ENCODE measurements at regions not wholly inside any gene's neighbourhood (a gene's known extent, or its start where the extent isn't known, plus 50 kb on each side); places are given as distances from the start of the nearest gene placed in this dataset.

GRCh38 chr2:145824384-145824783 lies 1304.5 kb upstream of the ZEB2 start:
- H3K36me3 ChIP-seq (ENCODE audit: insufficient read depth, low read length): no peaks in the 10 kb centered on the region
- Mint-ChIP-seq H3K36me3 (ENCODE audit: low read depth, unreplicated experiment) (no peaks in the 10 kb centered on the region), H3K27ac (ENCODE audit: unreplicated experiment) (no peak overlapping the region), H3K27me3 (ENCODE audit: low read depth, unreplicated experiment) (no peaks in the 10 kb centered on the region), H3K9me3 (ENCODE audit: unreplicated experiment) (no peaks in the 10 kb centered on the region), H3K4me3 (ENCODE audit: unreplicated experiment) (no peak overlapping the region), H3K4me1 (ENCODE audit: low read depth, unreplicated experiment) (peaks cover 6% of the 10 kb centered on the region)
- H3K4me3 ChIP-seq (ENCODE audit: insufficient read depth, low read depth, low read length): no peak overlapping the region
- H3K79me2 ChIP-seq (ENCODE audit: insufficient read depth, low read length): no peaks in the 10 kb centered on the region
- no peak overlapping the region for H3K4me2 ChIP-seq (ENCODE audit: low read length)
- FAIRE-seq: no peak
- no peak overlapping the region for H3K27ac ChIP-seq (ENCODE audit: low read depth, low read length)
- H3K27me3 ChIP-seq (ENCODE audit: insufficient read depth, low read length): no peaks in the 10 kb centered on the region
- TF ChIP-seq EZH2 (IDR thresholded peaks at IDR 0.05; ENCODE audit: insufficient read depth, low read length): no peak
- no peak for TF ChIP-seq CTCF (IDR thresholded peaks at IDR 0.05; ENCODE audit: insufficient read depth, low read depth, low read length)
- H3K9ac ChIP-seq (ENCODE audit: low read length): no peak overlapping the region
- H2AFZ ChIP-seq (ENCODE audit: low read depth, low read length): no peak overlapping the region
- no peak for DNase-seq (ENCODE audit: low read depth)
- H3K4me1 ChIP-seq (ENCODE audit: insufficient read depth, low read length): no peaks in the 10 kb centered on the region
- H3K9me3 ChIP-seq (ENCODE audit: insufficient read depth, low read depth, low read length): no peaks in the 10 kb centered on the region
- H4K20me1 ChIP-seq (ENCODE audit: insufficient read depth, low read length): no peaks in the 10 kb centered on the region

- Mint-ChIP-seq H3K27ac (ENCODE audit: unreplicated experiment) (no peak overlapping the region), H3K36me3 (ENCODE audit: low read depth, unreplicated experiment) (no peaks in the 10 kb centered on the region), H3K4me3 (ENCODE audit: unreplicated experiment) (no peak overlapping the region), H3K27me3 (ENCODE audit: low read depth, unreplicated experiment) (no peaks in the 10 kb centered on the region), H3K9me3 (ENCODE audit: unreplicated experiment) (no peaks in the 10 kb centered on the region), H3K4me1 (ENCODE audit: low read depth, unreplicated experiment) (peaks cover 6% of the 10 kb centered on the region)
- Histone ChIP-seq H3K79me2 (ENCODE audit: insufficient read depth, low read length) (no peaks in the 10 kb centered on the region), H3K9me3 (ENCODE audit: insufficient read depth, low read depth, low read length) (no peaks in the 10 kb centered on the region), H2AFZ (ENCODE audit: low read depth, low read length) (no peak overlapping the region), H3K9ac (ENCODE audit: low read length) (no peak overlapping the region), H4K20me1 (ENCODE audit: insufficient read depth, low read length) (no peaks in the 10 kb centered on the region), H3K4me2 (ENCODE audit: low read length) (no peak overlapping the region), H3K27ac (ENCODE audit: low read depth, low read length) (no peak overlapping the region), H3K4me3 (ENCODE audit: insufficient read depth, low read depth, low read length) (no peak overlapping the region), H3K27me3 (ENCODE audit: insufficient read depth, low read length) (no peaks in the 10 kb centered on the region), H3K4me1 (ENCODE audit: insufficient read depth, low read length) (no peaks in the 10 kb centered on the region), H3K36me3 (ENCODE audit: insufficient read depth, low read length) (no peaks in the 10 kb centered on the region)
- DNase-seq (ENCODE audit: low read depth): no peak
- no peak for FAIRE-seq
- TF ChIP-seq EZH2 (IDR thresholded peaks at IDR 0.05; ENCODE audit: insufficient read depth, low read length): no peak
- no peak for TF ChIP-seq CTCF (IDR thresholded peaks at IDR 0.05; ENCODE audit: insufficient read depth, low read depth, low read length)
These were observed 1303.1 kb upstream of the ZEB2 start for GRCh38 chr2:145822892-145823534.

- H3K27me3 ChIP-seq (ENCODE audit: insufficient read depth, low read length): no peaks in the 10 kb centered on the region
- no peak overlapping the region for H3K4me2 ChIP-seq (ENCODE audit: low read length)
- Mint-ChIP-seq H3K27ac (ENCODE audit: unreplicated experiment) (no peak overlapping the region), H3K4me3 (ENCODE audit: unreplicated experiment) (no peak overlapping the region), H3K9me3 (ENCODE audit: unreplicated experiment) (no peaks in the 10 kb centered on the region), H3K27me3 (ENCODE audit: low read depth, unreplicated experiment) (no peaks in the 10 kb centered on the region), H3K36me3 (ENCODE audit: low read depth, unreplicated experiment) (no peaks in the 10 kb centered on the region), H3K4me1 (ENCODE audit: low read depth, unreplicated experiment) (peaks cover 6% of the 10 kb centered on the region)
- H3K9me3 ChIP-seq (ENCODE audit: insufficient read depth, low read depth, low read length): no peaks in the 10 kb centered on the region
- H3K4me3 ChIP-seq (ENCODE audit: insufficient read depth, low read depth, low read length): no peak overlapping the region
- no peaks in the 10 kb centered on the region for H3K79me2 ChIP-seq (ENCODE audit: insufficient read depth, low read length)
- DNase-seq (ENCODE audit: low read depth) (no peak), FAIRE-seq (no peak)
- H3K27ac ChIP-seq (ENCODE audit: low read depth, low read length): no peak overlapping the region
- H3K9ac ChIP-seq (ENCODE audit: low read length): no peak overlapping the region
- H3K36me3 ChIP-seq (ENCODE audit: insufficient read depth, low read length): no peaks in the 10 kb centered on the region
- H2AFZ ChIP-seq (ENCODE audit: low read depth, low read length): no peak overlapping the region
- H4K20me1 ChIP-seq (ENCODE audit: insufficient read depth, low read length): no peaks in the 10 kb centered on the region
- TF ChIP-seq CTCF (IDR thresholded peaks at IDR 0.05; ENCODE audit: insufficient read depth, low read depth, low read length): no peak
- TF ChIP-seq EZH2 (IDR thresholded peaks at IDR 0.05; ENCODE audit: insufficient read depth, low read length): no peak
- no peaks in the 10 kb centered on the region for H3K4me1 ChIP-seq (ENCODE audit: insufficient read depth, low read length)
These were observed 1300.7 kb upstream of the ZEB2 start for GRCh38 chr2:145820651-145821050.

Data from astrocyte (in vitro differentiated cells and primary cell).